Smooth muscle cell (in vitro differentiated cells): ENCODE measurements at regions not wholly inside any gene's neighbourhood (a gene's known extent, or its start where the extent isn't known, plus 50 kb on each side); places are given as distances from the start of the nearest gene placed in this dataset.

Source experiments
- DNase-seq: peaks from one replicate; lab custom pipeline; 2025; ENCODE audit not compliant: unreplicated experiment; lab: John Stamatoyannopoulos, UW
- H2AFZ ChIP-seq: fragments of 200-600 bp; sonication (generic); 2 replicates; pipeline ENCODE4 v1.6.0; 2016; ENCODE audit warnings: antibody characterized with exemption, low read depth, mild to moderate bottlenecking
- H3F3A ChIP-seq: fragments of 200-600 bp; sonication (generic); 2 replicates; pipeline ENCODE4 v1.6.0; 2017; ENCODE audit warnings: antibody characterized with exemption, low read depth
- H3K27ac ChIP-seq: fragments of 200-600 bp; sonication (generic); 2 replicates; pipeline ENCODE4 v1.5.1; 2016; ENCODE audit warnings: low read depth, mild to moderate bottlenecking
- H3K27me3 ChIP-seq: fragments of 200-600 bp; sonication (generic); 2 replicates; pipeline ENCODE4 v1.6.1; 2016; ENCODE audit warnings: low read depth, mild to moderate bottlenecking
- H3K36me3 ChIP-seq: fragments of 200-600 bp; sonication (generic); 2 replicates; pipeline ENCODE4 v1.5.1; 2016; ENCODE audit warnings: low read depth
- H3K4me1 ChIP-seq: fragments of 200-600 bp; sonication (generic); 2 replicates; pipeline ENCODE4 v1.5.1; 2016; ENCODE audit warnings: low read depth
- H3K4me2 ChIP-seq: fragments of 200-600 bp; sonication (generic); 2 replicates; pipeline ENCODE4 v1.6.0; 2016; ENCODE audit warnings: mild to moderate bottlenecking
- H3K4me3 ChIP-seq: fragments of 200-600 bp; sonication (generic); 2 replicates; pipeline ENCODE4 v1.5.1; 2016; ENCODE audit warnings: mild to moderate bottlenecking
- H3K79me2 ChIP-seq: fragments of 200-600 bp; sonication (generic); 2 replicates; pipeline ENCODE4 v1.6.0; 2016; ENCODE audit warnings: low read depth, mild to moderate bottlenecking
- H3K9ac ChIP-seq: fragments of 200-600 bp; sonication (generic); 2 replicates; pipeline ENCODE4 v1.6.0; 2016; ENCODE audit warnings: low read depth
- H3K9me3 ChIP-seq: fragments of 200-600 bp; sonication (generic); replicated peaks from 2 replicates; pipeline ENCODE4 v1.5.1; 2016; ENCODE audit warnings: low read depth
- H4K20me1 ChIP-seq: fragments of 200-600 bp; sonication (generic); 2 replicates; pipeline ENCODE4 v1.6.0; 2016; ENCODE audit warnings: low read depth
- WGBS: methylation state at CpG from one replicate; pipeline ENCODE4 v1.1.7; 2016; ENCODE audit warnings: low lambda C conversion rate; 5-methylcytosine and 5-hydroxymethylcytosine counted together
- TF ChIP-seq, protein P1 (sequence below): fragments of 200-600 bp; sonication (generic); IDR thresholded peaks from 2 replicates; pipeline ENCODE4 v1.5.1; 2017; ENCODE audit warnings: borderline replicate concordance, mild to moderate bottlenecking, antibody characterized with exemption; ENCODE audit not compliant: insufficient read depth, poor library complexity, severe bottlenecking

DNA sequence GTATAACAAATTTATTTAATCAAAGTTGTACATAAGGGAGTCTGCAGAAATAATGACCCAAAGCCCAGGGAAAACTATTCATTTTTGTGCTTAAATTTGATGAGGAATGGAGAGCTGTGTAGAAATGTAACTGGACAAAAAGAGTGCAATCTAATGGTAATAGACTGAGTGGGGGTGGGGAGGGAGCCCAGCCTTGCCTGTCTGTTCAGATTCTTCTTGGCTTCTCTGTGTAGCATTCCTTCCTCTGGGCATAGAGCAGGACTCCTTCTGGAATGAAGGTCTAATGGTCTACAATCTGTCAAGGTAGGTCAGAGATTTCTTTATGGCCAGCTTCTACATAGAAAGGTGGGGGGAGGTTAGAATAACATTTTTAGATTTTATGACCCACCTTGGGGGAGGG, 126.1 kb downstream of the SYT10 start:
- H2AFZ ChIP-seq, result no peak overlapping the region
- H3K4me3 ChIP-seq, result no peak overlapping the region
- no peak overlapping the region for H3K9ac ChIP-seq
- H3K36me3 ChIP-seq, result no peaks in the 10 kb centered on the region
- H4K20me1 ChIP-seq, result no peaks in the 10 kb centered on the region
- no peaks in the 10 kb centered on the region for H3K4me1 ChIP-seq
- no peaks in the 10 kb centered on the region for H3K9me3 ChIP-seq
- TF ChIP-seq, protein P1, sequence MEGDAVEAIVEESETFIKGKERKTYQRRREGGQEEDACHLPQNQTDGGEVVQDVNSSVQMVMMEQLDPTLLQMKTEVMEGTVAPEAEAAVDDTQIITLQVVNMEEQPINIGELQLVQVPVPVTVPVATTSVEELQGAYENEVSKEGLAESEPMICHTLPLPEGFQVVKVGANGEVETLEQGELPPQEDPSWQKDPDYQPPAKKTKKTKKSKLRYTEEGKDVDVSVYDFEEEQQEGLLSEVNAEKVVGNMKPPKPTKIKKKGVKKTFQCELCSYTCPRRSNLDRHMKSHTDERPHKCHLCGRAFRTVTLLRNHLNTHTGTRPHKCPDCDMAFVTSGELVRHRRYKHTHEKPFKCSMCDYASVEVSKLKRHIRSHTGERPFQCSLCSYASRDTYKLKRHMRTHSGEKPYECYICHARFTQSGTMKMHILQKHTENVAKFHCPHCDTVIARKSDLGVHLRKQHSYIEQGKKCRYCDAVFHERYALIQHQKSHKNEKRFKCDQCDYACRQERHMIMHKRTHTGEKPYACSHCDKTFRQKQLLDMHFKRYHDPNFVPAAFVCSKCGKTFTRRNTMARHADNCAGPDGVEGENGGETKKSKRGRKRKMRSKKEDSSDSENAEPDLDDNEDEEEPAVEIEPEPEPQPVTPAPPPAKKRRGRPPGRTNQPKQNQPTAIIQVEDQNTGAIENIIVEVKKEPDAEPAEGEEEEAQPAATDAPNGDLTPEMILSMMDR, result no peak
- H3F3A ChIP-seq, result no peaks in the 10 kb centered on the region
- H3K27ac ChIP-seq, result no peak overlapping the region
- DNase-seq, result no peak
- H3K27me3 ChIP-seq, result no peaks in the 10 kb centered on the region
- no peaks in the 10 kb centered on the region for H3K79me2 ChIP-seq
- no peak overlapping the region for H3K4me2 ChIP-seq

DNA sequence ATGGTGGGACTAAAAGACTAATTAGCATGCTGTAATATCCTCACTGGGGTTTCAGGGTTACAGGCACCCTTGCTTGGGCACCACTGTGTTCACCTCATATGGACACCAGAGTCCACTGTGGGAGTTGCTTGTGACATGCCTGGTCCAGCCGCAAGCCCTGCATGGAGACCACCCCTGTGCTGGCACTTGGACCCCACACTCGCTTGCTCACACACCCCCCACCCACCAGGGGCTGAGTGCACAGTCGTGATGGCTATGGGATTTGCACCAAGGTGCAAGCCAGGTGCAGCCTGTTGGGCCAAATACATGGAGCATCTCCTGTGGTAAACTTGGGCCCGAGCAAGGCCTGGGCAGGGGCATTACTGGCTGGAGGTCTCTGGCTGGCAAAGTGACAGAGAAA, 129.1 kb downstream of the SYT10 start:
- Histone ChIP-seq H3F3A (no peaks in the 10 kb centered on the region), H4K20me1 (no peaks in the 10 kb centered on the region), H3K9me3 (no peaks in the 10 kb centered on the region), H3K4me2 (no peak overlapping the region), H3K4me1 (no peaks in the 10 kb centered on the region), H3K27me3 (no peaks in the 10 kb centered on the region), H3K36me3 (no peaks in the 10 kb centered on the region), H3K9ac (no peak overlapping the region), H3K4me3 (no peak overlapping the region), H3K27ac (no peak overlapping the region), H3K79me2 (no peaks in the 10 kb centered on the region), H2AFZ (no peak overlapping the region)
- TF ChIP-seq, protein P1, result no peak
- no peak for DNase-seq
- WGBS, result 92% methylated on average over 4 of the region's 4 CpGs

DNA sequence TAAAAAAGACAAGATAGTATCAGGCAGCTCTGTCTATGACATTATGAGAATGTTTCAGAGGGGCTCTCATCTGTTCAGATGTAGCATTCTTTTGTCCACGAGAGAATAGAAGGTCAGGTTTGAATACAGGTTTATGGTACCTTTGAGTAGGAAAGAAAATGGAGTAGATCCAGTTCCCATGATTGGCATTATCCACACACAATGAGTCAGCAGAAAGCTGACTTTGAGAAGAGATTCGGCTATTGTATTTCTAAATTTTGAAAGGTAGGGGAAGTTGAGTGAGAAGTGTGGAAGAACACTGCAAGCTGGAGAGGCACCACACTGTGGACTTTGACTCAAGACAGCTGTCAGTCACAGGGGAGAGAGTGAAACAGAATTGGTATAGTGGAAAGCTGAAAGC, 135.4 kb downstream of the SYT10 start:
- H3K4me1 ChIP-seq, result no peaks in the 10 kb centered on the region
- no peak overlapping the region for H2AFZ ChIP-seq
- no peak overlapping the region for H3K9ac ChIP-seq
- no peak overlapping the region for H3K4me3 ChIP-seq
- TF ChIP-seq, protein P1, result no peak
- H3K4me2 ChIP-seq, result no peak overlapping the region
- no peaks in the 10 kb centered on the region for H3K36me3 ChIP-seq
- no peak for DNase-seq
- H3F3A ChIP-seq, result no peaks in the 10 kb centered on the region
- no peaks in the 10 kb centered on the region for H3K79me2 ChIP-seq
- H4K20me1 ChIP-seq, result no peaks in the 10 kb centered on the region
- H3K27me3 ChIP-seq, result no peaks in the 10 kb centered on the region
- no peak overlapping the region for H3K27ac ChIP-seq
- H3K9me3 ChIP-seq, result no peaks in the 10 kb centered on the region
- WGBS, result 68% methylated on average over 2 of the region's 2 CpGs

DNA sequence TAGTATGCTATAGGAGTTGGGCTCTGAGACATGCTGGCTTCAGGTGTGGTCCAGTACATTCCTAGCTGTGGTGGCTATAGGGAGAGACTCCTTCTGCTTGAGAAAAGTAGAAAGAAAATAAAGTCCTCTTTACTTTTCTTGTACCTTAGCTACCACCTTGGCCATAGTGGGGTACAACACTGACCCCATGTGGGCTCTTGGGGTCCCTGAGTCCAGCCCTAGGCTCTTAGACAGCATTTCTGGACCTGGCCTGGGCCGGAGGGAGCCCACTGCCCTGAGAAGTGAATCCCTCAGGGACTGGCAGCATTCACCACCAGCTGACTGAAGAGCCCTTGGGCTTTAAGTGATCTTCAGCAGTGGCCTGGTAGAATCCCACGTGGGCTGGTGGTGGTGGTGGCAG, 143.1 kb downstream of the SYT10 start:
- H3K36me3 ChIP-seq, result no peaks in the 10 kb centered on the region
- H4K20me1 ChIP-seq, result no peaks in the 10 kb centered on the region
- no peak overlapping the region for H3K4me3 ChIP-seq
- no peaks in the 10 kb centered on the region for H3K9me3 ChIP-seq
- no peak overlapping the region for H3K9ac ChIP-seq
- H3K27me3 ChIP-seq, result no peaks in the 10 kb centered on the region
- H2AFZ ChIP-seq, result no peak overlapping the region
- no peaks in the 10 kb centered on the region for H3K4me1 ChIP-seq
- no peaks in the 10 kb centered on the region for H3K79me2 ChIP-seq
- TF ChIP-seq, protein P1, result no peak
- WGBS, result 79% methylated on average over 2 of the region's 2 CpGs
- H3F3A ChIP-seq, result no peaks in the 10 kb centered on the region
- DNase-seq, result no peak
- no peak overlapping the region for H3K4me2 ChIP-seq
- no peak overlapping the region for H3K27ac ChIP-seq
